ENCODE measurements at regions not wholly inside any gene's neighbourhood (a gene's known extent, or its start where the extent isn't known, plus 50 kb on each side); places are given as distances from the start of the nearest gene placed in this dataset.
A peak's percentile ranks its signal among the peaks of the same experiment; 100 is the strongest.

DNA sequence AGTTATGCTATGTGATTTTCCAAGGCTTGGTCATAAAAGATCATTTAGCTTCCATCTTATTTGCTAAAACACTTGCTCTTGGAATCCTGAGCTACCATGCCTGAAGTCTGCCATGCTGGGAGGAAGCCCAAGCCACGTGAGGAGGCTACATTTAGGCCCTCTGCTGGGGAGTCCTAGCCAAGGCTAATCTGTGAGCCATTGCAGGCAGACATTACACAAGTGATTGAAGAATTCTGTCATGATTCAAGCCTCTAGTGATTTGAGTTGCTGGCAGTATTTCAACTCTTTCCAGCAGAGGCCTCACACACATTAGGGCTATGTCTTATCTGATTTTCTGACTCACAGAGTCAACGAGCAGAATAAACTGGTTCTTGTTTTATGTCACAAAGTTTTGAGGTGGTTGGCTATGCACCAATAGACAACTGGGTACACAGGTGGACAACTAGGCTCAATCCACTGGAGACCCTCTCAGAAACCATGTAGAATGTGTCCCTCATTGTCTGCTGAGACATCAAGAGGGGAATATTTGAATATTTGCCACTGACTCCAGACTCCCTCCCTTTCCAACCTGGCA lies 227.2 kb upstream of the SULF2 start:
- Histone ChIP-seq H2BK5ac (ENCODE audit: low read depth, low read length, poor library complexity, severe bottlenecking) (no peak overlapping the region), H3K9me3 (ENCODE audit: control insufficient read depth, low read length) (peaks cover 26% of the 10 kb centered on the region), H3K27ac (ENCODE audit: low read length, poor library complexity, severe bottlenecking) (no peak overlapping the region), H3K4me1 (ENCODE audit: control insufficient read depth, insufficient read depth, low read depth, low read length) (peaks cover 2% of the 10 kb centered on the region), H3K4me2 (ENCODE audit: low read length, poor library complexity, severe bottlenecking) (no peak overlapping the region), H3K4me3 (ENCODE audit: insufficient read depth in 1 of 2, low read depth in 1 of 2, low read length in 2 of 2) (no peak overlapping the region), H2AK5ac (ENCODE audit: low read length, severe bottlenecking) (no peak overlapping the region), H3K14ac (ENCODE audit: low read length in 2 of 2) (no peak overlapping the region), H2BK120ac (ENCODE audit: low read depth, low read length) (no peak overlapping the region), H3K36me3 (ENCODE audit: control insufficient read depth in 1 of 2, insufficient read depth in 2 of 2, low read depth in 1 of 2, low read length in 2 of 2) (no peaks in the 10 kb centered on the region), H3K23ac (ENCODE audit: low read length in 2 of 2) (no peak overlapping the region), H2AFZ (ENCODE audit: low read depth, low read length) (no peak overlapping the region), H3K18ac (ENCODE audit: low read depth in 1 of 2, low read length in 2 of 2) (no peak overlapping the region), H2BK12ac (ENCODE audit: low read length in 2 of 2) (no peak overlapping the region), H2BK15ac (ENCODE audit: low read depth, poor library complexity, severe bottlenecking) (no peak overlapping the region), H3K9ac (ENCODE audit: low read length) (no peak overlapping the region), H4K91ac (ENCODE audit: low read length) (no peak overlapping the region), H4K8ac (ENCODE audit: low read length) (no peak overlapping the region), H3K27me3 (ENCODE audit: control insufficient read depth in 1 of 2, insufficient read depth in 1 of 2, low read length in 2 of 2) (peaks cover 0 to 13% of the 10 kb centered on the region in 2 experiments), H3K79me1 (replicated peaks; ENCODE audit: low read length, poor library complexity, severe bottlenecking) (no peaks in the 10 kb centered on the region), H3K4ac (ENCODE audit: low read depth in 1 of 2, low read length in 2 of 2) (no peak overlapping the region)
- 29% methylated on average over 1 of the region's 2 CpGs for WGBS
- DNase-seq: peak; percentile 93

DNA sequence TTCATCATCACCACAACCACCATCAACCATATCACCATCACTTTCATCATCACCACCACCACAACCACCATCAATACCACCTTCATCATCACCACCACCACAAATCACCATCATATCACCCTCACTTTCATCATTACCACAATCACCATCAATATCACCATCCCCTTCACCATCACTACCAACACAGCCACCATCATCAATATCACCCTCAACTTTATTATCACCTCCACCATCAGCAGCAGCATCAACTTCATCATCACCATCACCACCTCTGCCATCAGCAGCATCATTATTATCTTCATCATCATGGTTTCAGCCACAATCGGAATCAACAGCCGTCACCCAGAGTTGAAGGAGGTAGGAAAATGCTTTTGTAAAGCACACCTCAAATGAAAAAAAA lies 225.7 kb upstream of the SULF2 start:
- Histone ChIP-seq H3K9ac (ENCODE audit: low read length) (no peak overlapping the region), H3K9me3 (ENCODE audit: control insufficient read depth, low read length) (peaks cover 26% of the 10 kb centered on the region), H3K23ac (ENCODE audit: low read length in 2 of 2) (no peak overlapping the region), H3K79me1 (replicated peaks; ENCODE audit: low read length, poor library complexity, severe bottlenecking) (no peaks in the 10 kb centered on the region), H3K14ac (ENCODE audit: low read length in 2 of 2) (no peak overlapping the region), H3K18ac (ENCODE audit: low read depth in 1 of 2, low read length in 2 of 2) (no peak overlapping the region), H3K4me1 (ENCODE audit: control insufficient read depth, insufficient read depth, low read depth, low read length) (peaks cover 3% of the 10 kb centered on the region), H3K4me2 (ENCODE audit: low read length, poor library complexity, severe bottlenecking) (no peak overlapping the region), H3K4ac (ENCODE audit: low read depth in 1 of 2, low read length in 2 of 2) (no peak overlapping the region), H2BK5ac (ENCODE audit: low read depth, low read length, poor library complexity, severe bottlenecking) (no peak overlapping the region), H2BK120ac (ENCODE audit: low read depth, low read length) (no peak overlapping the region), H2BK15ac (ENCODE audit: low read depth, poor library complexity, severe bottlenecking) (no peak overlapping the region), H3K27ac (ENCODE audit: low read length, poor library complexity, severe bottlenecking) (no peak overlapping the region), H3K27me3 (ENCODE audit: control insufficient read depth in 1 of 2, insufficient read depth in 1 of 2, low read length in 2 of 2) (peaks cover 0 to 9% of the 10 kb centered on the region in 2 experiments), H2AK5ac (ENCODE audit: low read length, severe bottlenecking) (no peak overlapping the region), H2AFZ (ENCODE audit: low read depth, low read length) (no peak overlapping the region), H4K91ac (ENCODE audit: low read length) (no peak overlapping the region), H4K8ac (ENCODE audit: low read length) (no peak overlapping the region), H3K36me3 (ENCODE audit: control insufficient read depth in 1 of 2, insufficient read depth in 2 of 2, low read depth in 1 of 2, low read length in 2 of 2) (no peaks in the 10 kb centered on the region), H3K4me3 (ENCODE audit: insufficient read depth in 1 of 2, low read depth in 1 of 2, low read length in 2 of 2) (no peak overlapping the region), H2BK12ac (ENCODE audit: low read length in 2 of 2) (no peak overlapping the region)
- no peak for DNase-seq
- no CpG with 5 or more reads among the region's 2 CpGs for WGBS

DNA sequence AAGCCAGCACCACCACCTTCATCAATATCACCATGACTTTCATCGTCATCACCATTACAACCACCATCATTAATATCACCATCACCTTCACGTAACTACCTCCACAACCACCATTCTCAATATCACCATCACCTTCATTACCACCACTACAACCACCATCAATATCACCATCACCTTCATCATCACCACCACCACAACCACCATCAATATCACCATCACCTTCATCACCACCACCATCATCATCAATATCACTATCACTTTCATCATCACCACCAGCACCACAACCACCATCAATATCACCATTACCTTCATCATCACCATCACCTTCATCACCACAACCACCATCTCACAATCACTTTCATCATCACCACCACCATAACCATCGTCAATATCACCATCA lies 225.3 kb upstream of the SULF2 start:
- H3K27me3 ChIP-seq (ENCODE audit: control insufficient read depth in 1 of 2, insufficient read depth in 1 of 2, low read length in 2 of 2): peaks cover 0 to 9% of the 10 kb centered on the region in 2 experiments
- no peaks in the 10 kb centered on the region for H3K79me1 ChIP-seq (replicated peaks; ENCODE audit: low read length, poor library complexity, severe bottlenecking)
- no peak overlapping the region for H3K27ac ChIP-seq (ENCODE audit: low read length, poor library complexity, severe bottlenecking)
- H3K18ac ChIP-seq (ENCODE audit: low read depth in 1 of 2, low read length in 2 of 2): no peak overlapping the region
- peaks cover 26% of the 10 kb centered on the region for H3K9me3 ChIP-seq (ENCODE audit: control insufficient read depth, low read length)
- H2AK5ac ChIP-seq (ENCODE audit: low read length, severe bottlenecking): no peak overlapping the region
- no peak overlapping the region for H3K14ac ChIP-seq (ENCODE audit: low read length in 2 of 2)
- H2AFZ ChIP-seq (ENCODE audit: low read depth, low read length): no peak overlapping the region
- no peak overlapping the region for H2BK12ac ChIP-seq (ENCODE audit: low read length in 2 of 2)
- H3K4me1 ChIP-seq (ENCODE audit: control insufficient read depth, insufficient read depth, low read depth, low read length): peaks cover 7% of the 10 kb centered on the region
- H3K9ac ChIP-seq (ENCODE audit: low read length): no peak overlapping the region
- no peak overlapping the region for H4K8ac ChIP-seq (ENCODE audit: low read length)
- no peak overlapping the region for H3K4ac ChIP-seq (ENCODE audit: low read depth in 1 of 2, low read length in 2 of 2)
- H2BK15ac ChIP-seq (ENCODE audit: low read depth, poor library complexity, severe bottlenecking): no peak overlapping the region
- H3K36me3 ChIP-seq (ENCODE audit: control insufficient read depth in 1 of 2, insufficient read depth in 2 of 2, low read depth in 1 of 2, low read length in 2 of 2): no peaks in the 10 kb centered on the region
- WGBS: 87% methylated on average over 3 of the region's 3 CpGs
- H3K4me3 ChIP-seq (ENCODE audit: insufficient read depth in 1 of 2, low read depth in 1 of 2, low read length in 2 of 2): no peak overlapping the region
- H3K23ac ChIP-seq (ENCODE audit: low read length in 2 of 2): no peak overlapping the region
- H2BK5ac ChIP-seq (ENCODE audit: low read depth, low read length, poor library complexity, severe bottlenecking): no peak overlapping the region
- no peak overlapping the region for H4K91ac ChIP-seq (ENCODE audit: low read length)
- no peak overlapping the region for H3K4me2 ChIP-seq (ENCODE audit: low read length, poor library complexity, severe bottlenecking)
- no peak overlapping the region for H2BK120ac ChIP-seq (ENCODE audit: low read depth, low read length)
- DNase-seq: no peak

DNA sequence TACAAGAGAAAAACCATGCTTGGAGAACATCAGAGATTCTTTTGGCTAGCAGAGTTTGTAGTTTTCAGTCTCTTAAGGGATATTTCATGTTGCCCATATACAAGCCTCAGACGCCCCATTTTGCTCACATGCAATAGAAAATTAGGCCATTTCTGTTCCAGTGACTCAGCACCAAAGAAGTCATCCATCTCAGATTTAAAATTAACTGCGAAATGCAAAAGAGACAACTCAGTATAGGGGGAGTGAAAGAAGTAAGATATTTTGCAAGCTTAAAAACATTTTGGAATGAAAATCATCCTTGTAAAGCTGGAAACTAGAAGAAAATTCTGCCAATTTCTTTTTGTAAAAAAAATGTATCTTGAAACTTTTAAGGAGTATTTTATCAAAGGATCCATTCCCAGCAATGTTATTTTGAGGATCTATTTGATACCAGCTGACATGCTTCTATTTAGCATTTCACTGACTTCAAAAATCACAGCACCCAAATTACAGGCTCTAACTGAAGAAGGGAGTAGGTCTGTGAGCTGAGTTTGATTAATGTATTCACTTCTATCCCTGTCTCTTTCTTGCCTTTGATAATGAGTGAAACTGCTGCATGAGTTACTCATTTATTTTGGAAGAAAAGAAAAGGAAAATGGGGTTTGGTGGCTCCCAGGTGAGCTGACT lies 223.7 kb upstream of the SULF2 start:
- H4K91ac ChIP-seq (ENCODE audit: low read length): no peak overlapping the region
- peaks cover 32% of the 10 kb centered on the region for H3K9me3 ChIP-seq (ENCODE audit: control insufficient read depth, low read length)
- no peaks in the 10 kb centered on the region for H3K79me1 ChIP-seq (replicated peaks; ENCODE audit: low read length, poor library complexity, severe bottlenecking)
- H4K8ac ChIP-seq (ENCODE audit: low read length): no peak overlapping the region
- H3K4me2 ChIP-seq (ENCODE audit: low read length, poor library complexity, severe bottlenecking): no peak overlapping the region
- no peak overlapping the region for H2BK12ac ChIP-seq (ENCODE audit: low read length in 2 of 2)
- no peak overlapping the region for H2BK15ac ChIP-seq (ENCODE audit: low read depth, poor library complexity, severe bottlenecking)
- no peak overlapping the region for H3K27ac ChIP-seq (ENCODE audit: low read length, poor library complexity, severe bottlenecking)
- H3K4ac ChIP-seq (ENCODE audit: low read depth in 1 of 2, low read length in 2 of 2): no peak overlapping the region
- no peak overlapping the region for H2AFZ ChIP-seq (ENCODE audit: low read depth, low read length)
- H3K36me3 ChIP-seq (ENCODE audit: control insufficient read depth in 1 of 2, insufficient read depth in 2 of 2, low read depth in 1 of 2, low read length in 2 of 2): no peaks in the 10 kb centered on the region
- WGBS: no CpG with 5 or more reads among the region's 2 CpGs
- no peak overlapping the region for H2BK120ac ChIP-seq (ENCODE audit: low read depth, low read length)
- H3K14ac ChIP-seq (ENCODE audit: low read length in 2 of 2): no peak overlapping the region
- peaks cover 0 to 7% of the 10 kb centered on the region in 2 experiments for H3K27me3 ChIP-seq (ENCODE audit: control insufficient read depth in 1 of 2, insufficient read depth in 1 of 2, low read length in 2 of 2)
- H2BK5ac ChIP-seq (ENCODE audit: low read depth, low read length, poor library complexity, severe bottlenecking): no peak overlapping the region
- peak overlapping the region in 1 of 2 experiments; percentile 19 for H3K4me3 ChIP-seq (ENCODE audit: insufficient read depth in 1 of 2, low read depth in 1 of 2, low read length in 2 of 2)
- no peak overlapping the region for H2AK5ac ChIP-seq (ENCODE audit: low read length, severe bottlenecking)
- no peak overlapping the region for H3K18ac ChIP-seq (ENCODE audit: low read depth in 1 of 2, low read length in 2 of 2)
- H3K23ac ChIP-seq (ENCODE audit: low read length in 2 of 2): no peak overlapping the region
- peaks cover 7% of the 10 kb centered on the region for H3K4me1 ChIP-seq (ENCODE audit: control insufficient read depth, insufficient read depth, low read depth, low read length)
- no peak for DNase-seq
- H3K9ac ChIP-seq (ENCODE audit: low read length): no peak overlapping the region
